ENCODE measurements at regions not wholly inside any gene's neighbourhood (a gene's known extent, or its start where the extent isn't known, plus 50 kb on each side); places are given as distances from the start of the nearest gene placed in this dataset.

GRCh38 chr1:81681601-81682266 is 119.0 kb upstream of the ADGRL2 start:
- TF ChIP-seq POLR2AphosphoS5 (IDR thresholded peaks at IDR 0.05), result no peak
- no peak for TF ChIP-seq POLR2A (IDR thresholded peaks at IDR 0.05; ENCODE audit: low read depth)
